ENCODE measurements at regions not wholly inside any gene's neighbourhood (a gene's known extent, or its start where the extent isn't known, plus 50 kb on each side); places are given as distances from the start of the nearest gene placed in this dataset.

DNA sequence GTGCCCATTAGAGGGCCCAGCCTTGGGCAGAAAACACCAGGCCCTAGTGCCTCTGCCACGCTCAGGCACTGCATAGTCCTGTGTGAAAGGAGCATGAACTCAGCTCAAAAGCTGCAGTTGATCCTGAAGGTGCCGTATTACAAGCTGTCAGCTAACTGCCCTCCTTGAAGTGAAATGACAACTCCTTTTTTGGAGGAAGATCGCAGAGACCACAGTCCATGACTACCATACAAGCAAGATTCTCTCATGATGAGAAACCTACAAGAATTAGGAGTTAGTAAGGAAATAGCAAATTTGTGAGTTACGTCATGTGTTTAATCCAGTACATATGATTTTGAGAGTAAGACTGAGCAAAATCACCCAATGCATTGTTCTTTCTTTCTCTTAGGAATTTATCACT lies 513.9 kb upstream of the NR2F2 start:
- no peak for DNase-seq (ENCODE audit: low read depth in 3 of 3)

GRCh38 chr15:95822961-95823360 lies 507.5 kb upstream of the NR2F2 start:
- DNase-seq (ENCODE audit: low read depth in 3 of 3), result no peak

DNA sequence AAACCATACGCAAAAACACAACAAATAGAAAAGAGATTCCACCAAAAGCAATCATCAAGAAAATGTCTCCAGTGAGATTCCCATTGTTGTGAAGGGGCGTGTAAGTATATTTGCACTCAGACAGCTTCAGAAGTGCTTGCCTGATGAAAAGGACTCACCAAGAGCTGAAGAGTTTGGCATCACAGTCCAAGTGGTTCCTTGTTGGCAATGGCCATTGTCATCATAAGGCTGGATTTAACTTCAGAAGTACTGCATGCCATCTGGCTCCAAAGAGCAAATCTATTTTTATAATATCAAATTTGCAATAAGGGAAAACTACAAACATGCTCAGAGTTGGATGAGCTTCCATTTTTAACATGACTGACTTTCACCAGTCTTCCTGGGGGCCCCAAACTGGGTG lies 505.3 kb upstream of the NR2F2 start:
- no peak for DNase-seq (ENCODE audit: low read depth in 3 of 3)

- no peak for DNase-seq (ENCODE audit: low read depth in 3 of 3)
These were observed 504.7 kb upstream of the NR2F2 start for GRCh38 chr15:95825671-95826411.

DNA sequence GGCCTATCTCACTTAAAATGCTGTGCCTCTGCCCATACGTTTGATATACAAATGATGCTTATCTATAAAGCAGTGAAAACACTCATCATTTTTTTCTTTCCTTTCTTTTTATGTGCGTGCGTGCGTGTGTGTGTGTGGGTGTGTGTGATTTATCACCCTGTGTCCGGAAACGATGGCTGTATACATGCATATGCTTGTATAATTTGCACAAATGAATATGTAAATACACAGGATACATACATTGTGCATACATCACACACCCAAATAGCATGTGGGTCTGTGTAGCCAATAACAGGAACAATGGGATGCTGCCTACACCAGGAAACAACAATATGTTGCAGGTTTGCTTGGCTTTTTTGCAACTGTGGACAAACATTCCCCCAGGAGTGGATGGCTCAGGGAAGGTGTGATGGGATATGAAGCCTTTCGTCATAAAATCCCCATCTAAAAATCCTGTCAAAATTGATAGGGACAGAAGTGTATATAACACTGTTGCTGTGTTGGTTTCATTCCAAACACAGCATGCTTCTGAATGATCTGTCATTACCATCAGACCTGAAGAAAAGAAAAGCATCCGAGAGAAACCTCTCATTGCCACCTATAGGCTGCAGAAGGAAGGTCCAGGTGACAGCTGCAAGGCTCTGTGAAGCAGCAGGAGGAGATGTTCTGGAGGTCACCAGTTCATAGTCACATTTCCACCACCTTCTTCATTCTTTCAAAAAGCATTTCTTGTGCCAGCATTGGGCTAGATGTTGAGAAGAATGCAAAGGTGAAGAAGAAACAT lies 503.9 kb upstream of the NR2F2 start:
- no peak for DNase-seq (ENCODE audit: low read depth in 3 of 3)

DNA sequence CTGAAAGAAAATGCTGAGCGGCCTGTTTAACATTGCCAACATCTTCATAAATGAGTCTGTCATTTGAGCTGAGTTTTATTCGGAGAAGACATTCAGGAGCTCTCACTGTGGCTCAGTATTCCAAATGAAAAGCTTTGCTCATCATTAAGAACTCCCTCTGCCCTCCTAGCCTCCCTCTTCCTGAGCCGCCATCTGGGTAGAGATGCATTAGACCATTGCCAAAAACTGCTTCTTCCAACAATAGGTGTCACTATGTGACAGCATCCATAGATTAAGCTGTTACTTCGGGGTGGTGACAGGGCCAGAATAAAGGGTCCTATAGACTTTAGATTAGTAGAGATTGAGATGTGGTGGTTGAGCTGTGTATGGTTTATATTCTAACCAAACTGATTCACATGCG lies 501.4 kb upstream of the NR2F2 start:
- no peak for DNase-seq (ENCODE audit: low read depth in 3 of 3)

- DNase-seq (ENCODE audit: low read depth in 3 of 3), result no peak
These were observed 500.2 kb upstream of the NR2F2 start for GRCh38 chr15:95830281-95830680.

GRCh38 chr15:95832668-95833067 lies 497.8 kb upstream of the NR2F2 start:
- no peak for DNase-seq (ENCODE audit: low read depth in 3 of 3)

- DNase-seq (ENCODE audit: low read depth in 3 of 3), result no peak
These were observed 496.3 kb upstream of the NR2F2 start for GRCh38 chr15:95834028-95834804.

DNA sequence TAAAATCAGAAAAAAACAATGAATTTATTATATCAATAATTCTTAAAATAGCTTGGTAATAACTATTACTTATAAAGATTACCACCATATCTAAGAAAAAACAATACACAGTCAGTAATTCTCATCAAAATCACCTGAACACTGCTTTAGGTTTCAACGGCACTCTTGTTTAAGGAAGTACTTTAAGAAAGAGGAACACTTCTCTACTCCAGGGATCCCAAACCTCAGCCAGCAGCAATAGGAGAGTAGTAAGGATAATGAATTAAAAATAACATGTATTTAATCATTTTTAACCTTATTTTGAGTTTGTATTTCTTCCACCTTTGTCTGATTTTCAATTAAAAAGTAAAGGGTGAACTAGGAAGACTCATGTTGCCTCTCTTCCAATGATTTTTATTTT lies 494.0 kb upstream of the NR2F2 start:
- no peak for DNase-seq (ENCODE audit: low read depth in 3 of 3)

GRCh38 chr15:95837341-95838004 lies 493.0 kb upstream of the NR2F2 start:
- no peak for DNase-seq (ENCODE audit: low read depth in 3 of 3)

DNA sequence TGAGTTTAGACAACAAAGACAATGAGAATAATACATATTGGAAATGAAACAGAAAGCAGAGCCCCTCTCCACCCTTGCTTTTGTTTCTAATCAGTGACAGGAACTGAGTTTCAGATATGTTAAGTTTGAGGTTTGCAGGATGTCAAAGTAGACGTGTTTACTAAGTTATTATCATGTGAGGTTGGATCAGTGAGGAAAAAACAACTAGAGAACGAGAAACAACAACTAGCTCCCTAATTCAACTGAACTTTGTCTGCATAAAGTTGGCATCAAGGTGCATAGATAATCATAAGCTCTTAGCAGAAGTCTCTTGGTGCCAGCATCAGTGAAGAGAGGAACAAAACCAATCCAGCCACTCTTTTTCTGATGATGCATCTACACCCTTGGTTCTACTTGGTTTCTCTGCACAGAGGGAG lies 491.1 kb upstream of the NR2F2 start:
- no peak for DNase-seq (ENCODE audit: low read depth in 3 of 3)

DNA sequence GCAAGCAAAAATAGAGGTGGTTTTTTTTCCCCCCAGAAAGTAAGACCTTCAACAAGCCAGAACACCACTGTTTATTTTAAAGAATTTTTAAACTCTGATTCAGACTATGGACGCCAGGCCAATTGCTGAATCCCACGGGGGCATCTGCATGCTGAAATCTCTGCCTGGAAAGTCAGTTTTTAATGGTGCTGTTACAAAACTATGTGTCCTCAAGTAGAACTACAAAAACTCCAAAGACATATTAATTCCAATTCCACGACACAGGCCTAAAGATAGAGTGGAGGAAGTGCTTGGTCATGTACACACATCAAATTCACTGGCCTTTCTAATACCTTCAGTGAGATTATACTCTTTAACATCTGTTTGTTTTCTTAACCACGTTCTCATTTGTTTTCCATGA lies 490.5 kb upstream of the NR2F2 start:
- DNase-seq (ENCODE audit: low read depth in 3 of 3), result no peak

DNA sequence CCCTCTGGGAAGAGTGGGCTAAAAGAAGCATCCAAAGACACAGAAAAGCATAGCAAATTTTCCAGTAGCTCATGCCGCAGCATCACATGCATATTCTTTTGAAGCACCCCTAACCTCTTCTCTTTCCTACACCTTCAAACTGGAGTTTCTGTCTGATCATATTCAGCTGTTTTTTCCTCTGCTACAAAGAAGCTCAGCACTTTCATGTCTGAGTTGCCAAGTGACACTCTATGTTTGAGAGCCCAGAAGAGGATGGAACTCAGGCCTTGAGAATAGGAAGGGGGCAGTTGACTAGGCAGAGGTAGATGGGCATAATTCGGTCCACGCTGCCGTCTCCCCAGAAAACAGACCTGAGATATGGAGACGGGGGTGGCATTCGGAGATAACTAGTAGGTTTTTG lies 489.6 kb upstream of the NR2F2 start:
- no peak for DNase-seq (ENCODE audit: low read depth in 3 of 3)

DNA sequence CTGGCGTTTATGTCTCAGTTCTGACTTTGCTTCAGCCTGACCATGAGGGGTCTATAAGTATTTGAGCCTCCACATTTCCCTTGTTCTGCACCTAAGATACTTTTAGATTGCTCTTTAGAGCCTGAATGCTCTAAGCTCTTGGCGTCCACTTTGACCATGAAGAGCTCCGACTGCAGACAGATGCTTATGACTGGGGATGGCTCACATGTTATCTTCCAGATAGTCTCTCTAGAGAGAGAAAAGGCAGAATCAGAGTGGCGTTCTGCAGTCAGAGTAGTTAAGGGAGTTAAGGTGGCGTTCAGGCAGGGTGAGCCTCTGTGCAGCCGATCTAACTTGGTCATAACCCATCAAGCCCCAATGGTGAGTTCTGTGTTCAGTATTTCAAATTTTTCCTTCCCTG lies 487.9 kb upstream of the NR2F2 start:
- DNase-seq (ENCODE audit: low read depth in 3 of 3), result no peak

GRCh38 chr15:95843241-95843910 lies 487.1 kb upstream of the NR2F2 start:
- no peak for DNase-seq (ENCODE audit: low read depth in 3 of 3)

GRCh38 chr15:95845862-95846515 lies 484.5 kb upstream of the NR2F2 start:
- no peak for DNase-seq (ENCODE audit: low read depth in 3 of 3)

DNA sequence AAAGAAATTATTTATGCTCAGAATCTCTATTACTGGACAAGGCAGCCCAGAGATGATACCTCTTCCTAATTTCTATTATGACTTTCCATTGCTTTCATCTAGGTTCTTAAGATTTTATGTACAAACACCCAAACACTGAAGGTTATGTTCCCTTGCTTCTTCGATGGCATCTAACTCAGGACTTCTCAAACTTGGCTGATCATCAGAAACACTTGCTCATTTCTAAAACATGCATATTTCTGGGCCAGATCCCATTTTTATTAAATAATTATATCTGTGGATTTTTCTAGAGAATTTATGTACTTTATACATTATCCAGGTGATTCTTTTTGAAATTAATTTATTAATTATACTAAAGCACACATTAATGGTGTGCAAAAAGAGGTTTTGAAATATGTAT lies 482.4 kb upstream of the NR2F2 start:
- DNase-seq (ENCODE audit: low read depth in 3 of 3), result no peak

- DNase-seq (ENCODE audit: low read depth in 3 of 3), result no peak
These were observed 479.7 kb upstream of the NR2F2 start for GRCh38 chr15:95850837-95851236.

GRCh38 chr15:95853350-95853749 lies 477.1 kb upstream of the NR2F2 start:
- DNase-seq (ENCODE audit: low read depth in 3 of 3), result no peak

All from stimulated activated CD4-positive, alpha-beta T cell treated with anti-CD3 and anti-CD28 coated beads, TNF-alpha, amount 100 ng/mL, for 48 hours (primary cell).